Endothelial cell of umbilical vein (primary cell): ENCODE measurements at regions not wholly inside any gene's neighbourhood (a gene's known extent, or its start where the extent isn't known, plus 50 kb on each side); places are given as distances from the start of the nearest gene placed in this dataset.

ENCODE experiments used
- CTCF ChIP-seq, 2 donors: IDR thresholded peaks; 1 replicate in 1 of 2; 2 replicates in 1 of 2; pipeline ENCODE4 v1.5.1; 2011; ENCODE audit warnings: low read length in 2 of 2, mild to moderate bottlenecking in 2 of 2, moderate library complexity in 2 of 2, control low read depth in 1 of 2, inconsistent platforms in 1 of 2, low read depth in 1 of 2; ENCODE audit not compliant: insufficient read depth in 1 of 2; ENCODE audit errors: extremely low read depth in 1 of 2
- EZH2 ChIP-seq: IDR thresholded peaks from 2 replicates; pipeline ENCODE4 v1.6.1; 2012; ENCODE audit warnings: borderline replicate concordance, low read depth, mild to moderate bottlenecking, moderate library complexity, low read length, inconsistent platforms; ENCODE audit not compliant: severe bottlenecking
- MAX ChIP-seq: IDR thresholded peaks from 2 replicates; pipeline ENCODE4 v1.6.1; 2011; ENCODE audit not compliant: insufficient read depth, insufficient read length
- MYC ChIP-seq: IDR thresholded peaks from one replicate; pipeline ENCODE4 v1.6.1; 2011; ENCODE audit warnings: mild to moderate bottlenecking, low read depth, low read length
- POLR2A ChIP-seq: IDR thresholded peaks from 2 replicates; pipeline ENCODE4 v1.6.1; 2012; ENCODE audit warnings: low read depth, mild to moderate bottlenecking, control low read depth, low read length

GRCh38 chr18:73660931-73661856 is 486.4 kb downstream of the FBXO15 start:
- no peak for TF ChIP-seq CTCF (IDR thresholded peaks at IDR 0.05; ENCODE audit: extremely low read depth in 1 of 2, insufficient read depth in 1 of 2, low read depth in 1 of 2, low read length in 2 of 2)
- no peak for TF ChIP-seq POLR2A
- no peak for TF ChIP-seq MAX
- no peak for TF ChIP-seq EZH2
- TF ChIP-seq MYC, result no peak
